ENCODE measurements at regions not wholly inside any gene's neighbourhood (a gene's known extent, or its start where the extent isn't known, plus 50 kb on each side); places are given as distances from the start of the nearest gene placed in this dataset.

GRCh38 chrX:22325096-22325495 lies 52.4 kb downstream of the CBLL2 start:
- no peak for DNase-seq (ENCODE audit: low read depth)

GRCh38 chrX:22329783-22330182 lies 57.1 kb downstream of the CBLL2 start:
- DNase-seq (ENCODE audit: low read depth): no peak

GRCh38 chrX:22338740-22339139 lies 66.0 kb downstream of the CBLL2 start:
- no peak for DNase-seq (ENCODE audit: low read depth)

GRCh38 chrX:22339459-22339858 lies 66.7 kb downstream of the CBLL2 start:
- DNase-seq (ENCODE audit: low read depth): no peak

- peak; percentile 19 for DNase-seq (ENCODE audit: low read depth)
These were observed 67.4 kb downstream of the CBLL2 start for GRCh38 chrX:22340022-22340616.

GRCh38 chrX:22343192-22343591 lies 70.5 kb downstream of the CBLL2 start:
- DNase-seq (ENCODE audit: low read depth): no peak

GRCh38 chrX:22345884-22346283 lies 73.2 kb downstream of the CBLL2 start:
- no peak for DNase-seq (ENCODE audit: low read depth)

GRCh38 chrX:22347491-22347890 lies 74.8 kb downstream of the CBLL2 start:
- DNase-seq (ENCODE audit: low read depth): no peak

- no peak for DNase-seq (ENCODE audit: low read depth)
These were observed 76.4 kb downstream of the CBLL2 start for GRCh38 chrX:22349116-22349515.

GRCh38 chrX:22351076-22351475 lies 78.4 kb downstream of the CBLL2 start:
- DNase-seq (ENCODE audit: low read depth): no peak

GRCh38 chrX:22351966-22352365 lies 79.3 kb downstream of the CBLL2 start:
- DNase-seq (ENCODE audit: low read depth): no peak

- no peak for DNase-seq (ENCODE audit: low read depth)
These were observed 84.9 kb downstream of the CBLL2 start for GRCh38 chrX:22357621-22358020.

- DNase-seq (ENCODE audit: low read depth): no peak
These were observed 87.4 kb downstream of the CBLL2 start for GRCh38 chrX:22360129-22360528.

- DNase-seq (ENCODE audit: low read depth): peak; percentile 87
These were observed 92.7 kb downstream of the CBLL2 start for GRCh38 chrX:22365460-22365859.

GRCh38 chrX:22366166-22366702 lies 93.5 kb downstream of the CBLL2 start:
- no peak for DNase-seq (ENCODE audit: low read depth)

GRCh38 chrX:22366906-22367305 lies 94.2 kb downstream of the CBLL2 start:
- DNase-seq (ENCODE audit: low read depth): no peak

- no peak for DNase-seq (ENCODE audit: low read depth)
These were observed 100.4 kb downstream of the CBLL2 start for GRCh38 chrX:22373094-22373493.

- DNase-seq (ENCODE audit: low read depth): no peak
These were observed 101.1 kb downstream of the CBLL2 start for GRCh38 chrX:22373766-22374165.

GRCh38 chrX:22376369-22376768 lies 103.7 kb downstream of the CBLL2 start:
- no peak for DNase-seq (ENCODE audit: low read depth)

GRCh38 chrX:22378296-22378695 lies 105.6 kb downstream of the CBLL2 start:
- DNase-seq (ENCODE audit: low read depth): no peak

GRCh38 chrX:22383988-22384387 lies 111.3 kb downstream of the CBLL2 start:
- DNase-seq (ENCODE audit: low read depth): no peak

- DNase-seq (ENCODE audit: low read depth): peak; percentile 91
These were observed 117.0 kb downstream of the CBLL2 start for GRCh38 chrX:22389556-22390179.

GRCh38 chrX:22392133-22392948 lies 119.6 kb downstream of the CBLL2 start:
- DNase-seq (ENCODE audit: low read depth): peak; percentile 3
